SK-N-SH treated with all-trans-retinoic acid at 6 μM for 48 hours (cell line): ENCODE measurements at regions not wholly inside any gene's neighbourhood (a gene's known extent, or its start where the extent isn't known, plus 50 kb on each side); places are given as distances from the start of the nearest gene placed in this dataset.

ENCODE experiments used
- ATAC-seq: fragments of 200-7000 bp; cut with Tn5 transposase; 3 replicates; pipeline ENCODE4 v1.9.1; 2020; ENCODE audit warnings: mild to moderate bottlenecking, moderate library complexity
- ARNTL ChIP-seq: fragments of 450-650 bp; formaldehyde crosslinking; IDR thresholded peaks from 2 replicates; pipeline ENCODE4 v1.5.0; 2020; ENCODE audit warnings: low read depth, mild to moderate bottlenecking, moderate library complexity, borderline replicate concordance
- BACH2 ChIP-seq: fragments of 250-450 bp; sonication (Bioruptor Pico); IDR thresholded peaks from 2 replicates; pipeline ENCODE4 v1.9.0; 2021; ENCODE audit warnings: mild to moderate bottlenecking, borderline replicate concordance
- CREB5 ChIP-seq: fragments of 250-450 bp; sonication (Bioruptor Pico); IDR thresholded peaks from 2 replicates; pipeline ENCODE4 v1.5.1; 2020; ENCODE audit warnings: low read depth, mild to moderate bottlenecking, moderate library complexity
- CSRNP3 ChIP-seq: fragments of 250-450 bp; sonication (Bioruptor Pico); IDR thresholded peaks from 2 replicates; pipeline ENCODE4 v1.5.1; 2021; ENCODE audit warnings: mild to moderate bottlenecking, moderate library complexity
- ISL1 ChIP-seq: fragments of 250-450 bp; sonication (Bioruptor Pico); IDR thresholded peaks from 2 replicates; pipeline ENCODE4 v2.1.2; 2022; ENCODE audit warnings: mild to moderate bottlenecking, moderate library complexity
- OSR1 ChIP-seq: fragments of 250-450 bp; sonication (Bioruptor Pico); IDR thresholded peaks from 2 replicates; pipeline ENCODE4 v1.8.0; 2022; ENCODE audit warnings: moderate library complexity, mild to moderate bottlenecking, inconsistent platforms
- POU6F1 ChIP-seq: fragments of 250-450 bp; sonication (Bioruptor Pico); IDR thresholded peaks from 2 replicates; pipeline ENCODE4 v1.8.0; 2021; ENCODE audit warnings: low read depth, mild to moderate bottlenecking, moderate library complexity, borderline replicate concordance
- PPARA ChIP-seq: fragments of 250-450 bp; sonication (Bioruptor Pico); IDR thresholded peaks from 2 replicates; pipeline ENCODE4 v1.5.0; 2020; ENCODE audit warnings: mild to moderate bottlenecking, borderline replicate concordance
- RARB ChIP-seq: fragments of 250-450 bp; sonication (Bioruptor Pico); IDR thresholded peaks from 2 replicates; pipeline ENCODE4 v1.8.0; 2021; ENCODE audit warnings: mild to moderate bottlenecking, moderate library complexity
- SNAI2 ChIP-seq: fragments of 250-450 bp; sonication (Bioruptor Pico); IDR thresholded peaks from 2 replicates; pipeline ENCODE4 v1.5.0; 2020; ENCODE audit warnings: mild to moderate bottlenecking, moderate library complexity
- TCF4 ChIP-seq: fragments of 250-450 bp; sonication (Bioruptor Pico); IDR thresholded peaks from 2 replicates; pipeline ENCODE4 v1.8.0; 2021; ENCODE audit warnings: mild to moderate bottlenecking, moderate library complexity, borderline replicate concordance
- TOX ChIP-seq: fragments of 250-450 bp; sonication (Bioruptor Pico); IDR thresholded peaks from 2 replicates; pipeline ENCODE4 v1.8.0; 2021; ENCODE audit warnings: mild to moderate bottlenecking, moderate library complexity, borderline replicate concordance
- TSHZ2 ChIP-seq: fragments of 250-450 bp; sonication (Bioruptor Pico); IDR thresholded peaks from 2 replicates; pipeline ENCODE4 v1.5.0; 2020; ENCODE audit warnings: mild to moderate bottlenecking, moderate library complexity
- ZC3H10 ChIP-seq: fragments of 250-450 bp; sonication (Bioruptor Pico); IDR thresholded peaks from 2 replicates; pipeline ENCODE4 v1.5.1; 2021; ENCODE audit warnings: mild to moderate bottlenecking, moderate library complexity
- ZFP3 ChIP-seq: fragments of 250-450 bp; sonication (Bioruptor Pico); IDR thresholded peaks from 2 replicates; pipeline ENCODE4 v1.5.0; 2020; ENCODE audit warnings: mild to moderate bottlenecking, moderate library complexity
- ZFP30 ChIP-seq: fragments of 450-650 bp; formaldehyde crosslinking; IDR thresholded peaks from 2 replicates; pipeline ENCODE4 v1.5.0; 2022; ENCODE audit warnings: mild to moderate bottlenecking, moderate library complexity
- ZNF565 ChIP-seq: fragments of 450-650 bp; formaldehyde crosslinking; conservative IDR thresholded peaks from 2 replicates; pipeline ENCODE4 v1.5.0; 2020; ENCODE audit warnings: low read depth, mild to moderate bottlenecking, moderate library complexity
- ZNF70 ChIP-seq: fragments of 450-650 bp; formaldehyde crosslinking; IDR thresholded peaks from 2 replicates; pipeline ENCODE4 v1.5.0; 2020; ENCODE audit warnings: mild to moderate bottlenecking, moderate library complexity
- ZNF8 ChIP-seq: fragments of 450-650 bp; formaldehyde crosslinking; IDR thresholded peaks from 2 replicates; pipeline ENCODE4 v1.5.0; 2020; ENCODE audit warnings: mild to moderate bottlenecking, moderate library complexity

- TF ChIP-seq ZFP3 (no peak), BACH2 (CRISPR knock-in tag) (no peak), ZNF70 (CRISPR knock-in tag) (no peak), CSRNP3 (no peak), ISL1 (CRISPR knock-in tag) (peak; percentile 59), TCF4 (CRISPR knock-in tag) (peak; percentile 20; the same call in 1 of the 2 replicates), CREB5 (CRISPR knock-in tag) (no peak), PPARA (no peak), ZNF565 (no peak)
- no peak for ATAC-seq
These were observed 523.2 kb downstream of the SOX2 start for GRCh38 chr3:182234881-182235280.

DNA sequence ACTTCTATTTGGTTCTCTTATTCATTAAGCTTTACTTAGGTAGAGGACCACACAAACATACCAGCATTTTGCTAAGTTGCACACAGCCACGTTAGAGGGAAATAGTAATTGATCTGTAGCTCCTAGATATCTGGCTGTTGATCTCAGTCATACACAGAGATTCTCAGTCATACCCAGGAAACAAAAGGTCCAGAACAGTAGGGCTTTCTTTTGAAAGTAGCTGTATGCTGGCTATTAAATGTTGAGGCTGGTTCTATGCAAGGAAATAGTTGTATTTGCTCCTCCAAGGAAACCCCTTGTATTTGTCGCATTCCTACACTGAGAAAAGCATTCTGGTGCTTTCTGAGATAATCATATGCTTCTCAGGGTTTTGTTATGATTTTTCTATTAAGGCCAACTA is 523.8 kb downstream of the SOX2 start:
- ATAC-seq: no peak
- TF ChIP-seq ZNF8 (CRISPR knock-in tag) (no peak), ZFP3 (no peak), TSHZ2 (CRISPR knock-in tag) (no peak), ZNF70 (CRISPR knock-in tag) (no peak), RARB (CRISPR knock-in tag) (no peak), ZFP30 (CRISPR knock-in tag) (no peak), POU6F1 (no peak), SNAI2 (CRISPR knock-in tag) (no peak), TOX (CRISPR knock-in tag) (no peak), CSRNP3 (no peak)

- no peak for ATAC-seq
- TF ChIP-seq OSR1 (CRISPR knock-in tag) (no peak), ZFP3 (no peak), BACH2 (CRISPR knock-in tag) (no peak), ARNTL (CRISPR knock-in tag) (no peak), CREB5 (CRISPR knock-in tag) (no peak), TSHZ2 (CRISPR knock-in tag) (no peak), ISL1 (CRISPR knock-in tag) (no peak), ZNF565 (no peak), ZC3H10 (CRISPR knock-in tag) (no peak), POU6F1 (no peak), SNAI2 (CRISPR knock-in tag) (no peak)
- TF ChIP-seq, all 23 proteins: peak for 0
These were observed 526.4 kb downstream of the SOX2 start for GRCh38 chr3:182238126-182238525.
